Superior temporal gyrus (tissue), 1 donor: ENCODE measurements at regions not wholly inside any gene's neighbourhood (a gene's known extent, or its start where the extent isn't known, plus 50 kb on each side); places are given as distances from the start of the nearest gene placed in this dataset.
A peak's percentile ranks its signal among the peaks of the same experiment; 100 is the strongest.
"Not testable (repeated sequence)": the region's sequence is repeated elsewhere in the genome, so short reads cannot be mapped to it uniquely, and the experiment has no call there.

Source experiments
- DNase-seq: peaks from one replicate; pipeline ENCODE4 v3.0.0-alpha.2; 2016; ENCODE audit errors: extremely low spot score

DNA sequence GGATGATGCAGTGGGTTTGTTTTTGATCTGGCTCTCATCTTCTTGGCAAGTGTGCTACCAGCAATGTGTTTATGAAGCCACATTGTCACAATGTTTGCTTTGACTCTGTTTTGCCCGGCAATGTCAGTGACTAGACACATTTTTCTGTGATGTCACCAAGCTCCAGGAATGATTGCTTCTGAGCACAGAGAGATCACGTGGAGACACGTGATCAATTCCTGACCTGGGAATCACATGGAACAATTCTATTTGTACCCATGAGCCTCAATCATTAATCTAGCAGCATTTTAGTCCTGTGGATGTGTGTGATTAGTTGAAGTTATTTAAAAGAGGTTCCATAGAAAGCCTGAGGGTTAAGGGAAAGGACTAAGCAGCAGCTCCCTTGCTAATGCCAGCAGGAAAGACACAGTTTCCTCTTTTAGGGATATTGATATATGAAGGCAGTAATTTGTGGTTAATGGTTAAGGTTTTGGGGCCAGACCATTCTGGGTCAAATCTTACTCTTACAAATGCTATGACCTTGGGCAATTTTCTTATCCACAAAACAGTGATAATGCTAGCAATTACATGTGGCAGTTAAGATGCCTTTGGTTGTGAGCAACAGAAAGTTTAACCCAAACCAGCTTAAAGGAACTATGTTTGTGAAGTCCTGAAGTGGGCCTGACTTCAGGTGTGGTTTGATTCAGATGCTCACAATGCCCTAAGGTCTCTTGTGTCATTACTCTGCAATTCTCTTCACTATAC, 59.0 kb downstream of the FASLG start:
- DNase-seq: no peak

- DNase-seq: no peak
Measured at GRCh38 chr1:172719066-172719627, 60.2 kb downstream of the FASLG start.

DNA sequence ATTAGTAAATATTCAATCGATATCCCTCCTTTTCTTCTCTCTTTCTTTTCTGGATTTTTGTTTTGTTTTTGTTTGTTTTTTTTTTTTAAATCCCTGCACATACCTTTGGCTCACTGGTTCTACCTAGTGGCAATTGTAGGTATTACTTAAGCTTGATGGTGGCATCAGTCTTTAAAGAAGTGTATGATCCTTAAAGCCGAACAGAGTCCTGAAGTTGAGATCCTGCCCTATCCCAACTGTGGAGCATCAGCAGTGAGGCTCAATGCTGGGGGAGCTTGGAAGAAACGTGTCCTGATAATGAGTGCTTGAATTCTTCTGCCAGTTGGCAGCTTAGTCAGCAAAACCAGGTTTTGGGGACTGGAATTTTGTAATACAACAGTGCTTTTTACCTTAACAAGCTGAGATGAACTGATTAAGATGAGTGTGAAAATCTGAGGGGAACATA, 60.8 kb downstream of the FASLG start:
- DNase-seq: peak; percentile 56

DNA sequence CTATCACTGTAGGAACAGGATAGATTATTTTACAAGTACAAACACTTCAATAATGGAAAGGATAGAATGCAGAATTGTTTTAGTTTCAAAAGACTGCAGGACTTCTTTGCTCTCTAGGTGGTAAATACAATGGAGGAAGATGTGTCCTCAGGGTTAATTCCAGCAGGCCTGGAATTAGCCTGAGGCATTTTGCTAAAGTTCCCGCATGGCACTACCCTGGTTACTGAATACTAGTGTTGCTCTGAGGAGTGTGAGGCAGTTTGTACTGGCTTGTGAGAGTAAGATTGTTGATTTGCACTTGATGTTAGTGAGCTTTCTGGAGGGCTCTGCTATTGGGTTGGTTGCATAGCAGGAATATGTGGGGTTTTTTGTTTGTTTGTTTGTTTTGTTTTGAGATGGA, 61.4 kb downstream of the FASLG start:
- DNase-seq: no peak

GRCh38 chr1:172723251-172723650, 64.3 kb downstream of the FASLG start:
- no peak for DNase-seq

GRCh38 chr1:172724232-172724631, 65.3 kb downstream of the FASLG start:
- DNase-seq: no peak

DNA sequence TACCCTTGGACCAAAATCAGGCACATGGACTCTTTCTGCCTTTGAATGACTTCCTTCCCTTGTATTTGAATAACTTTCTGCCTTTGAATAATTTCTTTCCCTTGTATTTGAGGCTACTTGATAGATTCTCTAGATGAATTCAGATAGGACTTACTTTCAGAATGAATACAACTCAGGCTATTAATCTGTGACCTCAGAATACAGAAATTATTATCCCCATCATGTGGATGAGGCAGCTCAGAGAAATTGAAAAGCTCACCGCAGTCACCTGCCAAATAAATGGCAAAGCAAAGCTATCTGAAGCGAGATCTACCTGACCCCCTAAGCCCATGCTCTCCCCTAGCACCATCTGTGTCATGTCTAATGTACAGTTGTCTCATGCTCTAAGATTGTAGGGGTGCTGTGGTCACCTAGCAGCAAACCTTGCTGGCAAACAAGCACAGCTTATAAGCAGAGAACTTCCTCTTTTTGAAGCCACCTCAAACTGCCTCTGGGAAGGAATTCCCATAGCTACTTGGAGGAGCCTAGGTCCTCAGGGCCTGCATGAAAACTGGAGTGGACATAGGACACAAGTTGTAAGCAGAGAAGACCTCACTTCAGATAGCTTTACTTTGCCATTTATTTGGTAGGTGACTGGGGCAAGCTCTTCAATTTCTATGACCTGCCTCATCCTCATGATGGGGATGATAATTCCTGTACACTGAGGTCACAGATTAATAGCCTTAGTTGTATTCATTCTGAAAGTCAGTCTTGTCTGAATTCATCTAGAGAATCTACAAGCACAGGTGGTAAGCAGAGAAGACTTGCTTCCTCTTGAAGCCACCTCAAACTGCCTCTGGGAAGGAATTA, 66.1 kb downstream of the FASLG start:
- no peak for DNase-seq

GRCh38 chr1:172726740-172727139, 67.8 kb downstream of the FASLG start:
- no peak for DNase-seq

DNA sequence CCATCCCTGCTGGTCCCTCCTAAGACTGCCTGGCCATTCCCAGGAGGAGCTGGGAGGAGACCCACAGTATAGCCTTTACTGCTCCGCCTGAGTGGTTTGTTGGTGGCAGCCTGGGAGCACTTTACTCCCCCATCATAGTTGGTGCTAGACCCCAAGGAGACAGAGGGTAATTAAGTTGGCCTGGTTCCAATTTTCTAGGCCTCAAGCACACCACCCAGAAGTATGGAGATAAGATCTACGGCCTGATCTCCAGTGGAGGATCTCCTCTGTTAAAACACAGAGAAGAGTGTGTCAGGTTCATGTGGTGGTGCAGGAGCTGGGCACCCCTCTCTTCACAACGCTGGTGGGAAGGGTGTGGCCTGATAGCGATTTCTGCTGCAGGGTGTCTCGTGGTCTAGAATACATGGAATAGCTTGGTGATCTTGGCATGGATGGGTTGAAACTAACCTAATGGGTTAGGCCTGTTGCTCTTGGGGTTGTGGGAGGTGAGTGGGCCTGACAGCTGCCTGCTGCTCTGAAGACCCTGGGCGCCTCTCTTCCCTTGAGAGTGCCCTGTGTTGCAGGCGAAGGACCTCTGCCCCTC, 68.5 kb downstream of the FASLG start:
- DNase-seq: no peak

- DNase-seq: no peak
Measured at GRCh38 chr1:172727956-172728603, 69.2 kb downstream of the FASLG start.

GRCh38 chr1:172728705-172729104, 69.8 kb downstream of the FASLG start:
- DNase-seq: not testable (repeated sequence)

DNA sequence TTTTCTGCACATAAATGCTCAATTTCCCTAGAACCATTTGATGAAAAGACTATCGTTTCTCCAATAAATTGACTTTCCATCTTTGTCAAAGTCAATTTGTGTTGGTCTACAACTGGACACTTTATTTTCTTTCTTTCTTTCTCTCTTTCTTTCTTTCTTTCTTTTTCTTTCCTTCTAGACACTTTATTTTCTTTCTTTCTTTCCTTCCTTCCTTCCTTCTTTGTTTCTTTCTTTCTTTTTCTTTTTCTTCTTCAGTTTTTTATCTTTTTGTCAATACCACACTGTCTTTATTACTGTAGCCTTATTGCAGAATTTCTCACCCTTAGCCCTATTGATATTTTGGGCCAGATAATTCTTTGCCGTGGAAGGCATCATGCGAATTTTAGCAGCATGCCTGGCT, 73.5 kb downstream of the FASLG start:
- no peak for DNase-seq

DNA sequence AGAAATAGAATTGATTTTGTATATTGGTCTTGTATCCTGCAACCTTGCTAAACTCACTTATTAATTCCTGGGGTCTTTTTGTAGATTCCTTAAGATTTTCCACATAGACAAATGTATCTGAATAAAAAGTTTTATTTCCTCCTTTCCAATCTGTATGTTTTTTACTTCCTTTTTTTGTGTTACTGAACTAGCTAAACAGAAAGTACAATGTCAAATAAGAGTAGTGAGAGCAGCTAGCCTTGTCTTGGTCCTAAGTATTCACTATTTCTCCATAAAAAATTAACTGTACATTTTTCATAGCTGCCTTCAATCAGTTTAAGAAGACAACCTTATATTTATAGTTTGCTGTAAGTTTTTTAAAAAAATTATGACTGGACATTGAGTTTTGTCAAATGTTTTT, 74.9 kb downstream of the FASLG start:
- no peak for DNase-seq

- no peak for DNase-seq
Measured at GRCh38 chr1:172738389-172738788, 79.5 kb downstream of the FASLG start.

GRCh38 chr1:172742599-172743500, 83.9 kb downstream of the FASLG start:
- DNase-seq: peak; percentile 39

- DNase-seq: peak; percentile 65
Measured at GRCh38 chr1:172745014-172745413, 86.1 kb downstream of the FASLG start.

GRCh38 chr1:172746091-172746949, 87.4 kb downstream of the FASLG start:
- peak; percentile 20 for DNase-seq

DNA sequence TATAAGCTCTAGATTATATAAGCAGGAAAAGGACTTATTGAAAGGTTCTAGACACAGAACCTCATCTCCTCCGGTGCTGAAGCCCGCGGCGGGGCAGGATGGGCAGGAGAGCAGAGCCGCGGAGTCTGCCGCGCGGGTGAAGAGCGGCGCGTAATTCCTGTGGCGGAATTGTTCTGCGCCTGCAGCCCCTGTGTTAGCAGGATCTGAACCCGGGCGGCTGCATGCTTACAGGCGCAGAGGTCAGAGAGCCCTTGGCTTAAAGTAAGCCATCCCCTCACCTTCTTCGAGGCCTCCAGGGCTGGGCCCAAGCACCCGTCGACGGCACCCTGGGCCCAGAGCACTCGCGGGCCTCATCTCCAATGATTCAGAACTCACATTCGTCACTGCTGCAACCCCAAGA, 89.3 kb downstream of the FASLG start:
- DNase-seq: no peak

DNA sequence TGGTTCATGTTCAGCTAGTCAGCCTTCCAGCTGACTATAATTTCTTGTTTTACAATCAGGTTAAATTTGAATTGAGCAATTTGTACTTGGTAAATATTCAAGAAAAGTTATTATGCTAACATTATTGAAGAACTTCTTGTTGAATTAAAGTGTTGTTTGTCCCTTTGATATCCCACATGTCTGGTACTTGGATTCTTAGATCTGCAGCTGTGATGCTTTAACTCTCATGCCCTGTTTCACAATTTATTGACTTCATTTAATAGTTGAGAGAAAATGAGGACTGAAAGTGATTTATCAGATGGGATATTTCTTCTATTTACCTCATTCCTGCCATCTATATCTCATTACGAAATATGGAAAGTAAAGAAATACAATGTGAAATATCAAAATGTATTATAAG, 92.8 kb downstream of the FASLG start:
- DNase-seq: no peak

DNA sequence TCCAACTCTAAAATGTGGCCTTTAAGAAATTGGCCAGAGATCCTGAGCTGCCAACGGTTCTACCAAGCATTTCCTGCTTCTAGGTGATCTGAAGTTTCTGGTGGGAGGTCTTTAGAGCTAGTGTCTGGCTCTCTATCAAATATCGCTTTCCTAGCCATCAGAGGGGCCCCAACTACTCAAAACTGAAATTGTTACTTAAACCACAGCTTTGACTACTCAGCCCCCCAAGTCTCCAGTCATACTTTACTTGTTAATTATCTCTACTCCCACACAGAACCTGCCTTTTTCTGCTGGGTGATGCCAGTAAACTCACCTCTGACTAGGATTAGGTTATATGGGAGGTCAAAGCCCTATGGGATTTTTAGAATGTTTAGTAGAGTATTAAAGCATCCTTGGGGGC, 95.1 kb downstream of the FASLG start:
- no peak for DNase-seq
